OCI-LY3 (cell line): ENCODE measurements at regions not wholly inside any gene's neighbourhood (a gene's known extent, or its start where the extent isn't known, plus 50 kb on each side); places are given as distances from the start of the nearest gene placed in this dataset.

Experiments used
- CTCF ChIP-seq: fragments of 200-600, 300-600 bp; sonication (generic); IDR thresholded peaks from 2 replicates; pipeline ENCODE4 v1.5.1; 2014; ENCODE audit warnings: antibody characterized with exemption, low read length, low read depth
- EZH2phosphoT487 ChIP-seq: fragments of 200-600 bp; shearing (Covaris generic); IDR thresholded peaks from 2 replicates; pipeline ENCODE4 v1.6.1; 2018; ENCODE audit warnings: antibody characterized with exemption, mixed run types, low read depth

GRCh38 chr9:11992866-11993265 lies 700.3 kb upstream of the TYRP1 start:
- no peak for TF ChIP-seq CTCF
- no peak for TF ChIP-seq EZH2phosphoT487
